COLO829 (cell line): ENCODE measurements at regions not wholly inside any gene's neighbourhood (a gene's known extent, or its start where the extent isn't known, plus 50 kb on each side); places are given as distances from the start of the nearest gene placed in this dataset.

ENCODE experiments used
- DNase-seq: peaks from one replicate; pipeline ENCODE4 v3.0.0; 2012; ENCODE audit warnings: low spot score

GRCh38 chr11:128301756-128302155 is 285.6 kb downstream of the ETS1 start:
- no peak for DNase-seq

GRCh38 chr11:128300785-128301184 is 286.6 kb downstream of the ETS1 start:
- no peak for DNase-seq

GRCh38 chr11:128299132-128299726 is 288.1 kb downstream of the ETS1 start:
- peak; percentile 18 for DNase-seq

GRCh38 chr11:128298271-128298670 is 289.1 kb downstream of the ETS1 start:
- no peak for DNase-seq

- no peak for DNase-seq
Observed at GRCh38 chr11:128297805-128298204, 289.6 kb downstream of the ETS1 start.

- no peak for DNase-seq
Observed at GRCh38 chr11:128297091-128297651, 290.2 kb downstream of the ETS1 start.

- no peak for DNase-seq
Observed at GRCh38 chr11:128294671-128295050, 292.7 kb downstream of the ETS1 start.

- no peak for DNase-seq
Observed at GRCh38 chr11:128294001-128294670, 293.2 kb downstream of the ETS1 start.

GRCh38 chr11:128291835-128292234 is 295.5 kb downstream of the ETS1 start:
- no peak for DNase-seq

GRCh38 chr11:128291007-128291406 is 296.4 kb downstream of the ETS1 start:
- no peak for DNase-seq

- DNase-seq: peak; percentile 85
Observed at GRCh38 chr11:128290106-128290840, 297.1 kb downstream of the ETS1 start.

- peak; percentile 74 for DNase-seq
Observed at GRCh38 chr11:128289048-128289447, 298.3 kb downstream of the ETS1 start.

GRCh38 chr11:128288368-128288767 is 299.0 kb downstream of the ETS1 start:
- no peak for DNase-seq

- DNase-seq: no peak
Observed at GRCh38 chr11:128285321-128285720, 302.0 kb downstream of the ETS1 start.

GRCh38 chr11:128284634-128285033 is 302.7 kb downstream of the ETS1 start:
- DNase-seq: no peak

- DNase-seq: no peak
Observed at GRCh38 chr11:128283451-128283850, 303.9 kb downstream of the ETS1 start.

GRCh38 chr11:128282053-128282452 is 305.3 kb downstream of the ETS1 start:
- no peak for DNase-seq

- DNase-seq: peak; percentile 63
Observed at GRCh38 chr11:128279866-128280265, 307.5 kb downstream of the ETS1 start.

GRCh38 chr11:128273736-128274135 is 313.6 kb downstream of the ETS1 start:
- no peak for DNase-seq

GRCh38 chr11:128271401-128271800 is 316.0 kb downstream of the ETS1 start:
- no peak for DNase-seq

- DNase-seq: no peak
Observed at GRCh38 chr11:128269466-128269865, 317.9 kb downstream of the ETS1 start.

- DNase-seq: no peak
Observed at GRCh38 chr11:128266893-128267292, 320.5 kb downstream of the ETS1 start.
